MCF 10A (cell line): ENCODE measurements at regions not wholly inside any gene's neighbourhood (a gene's known extent, or its start where the extent isn't known, plus 50 kb on each side); places are given as distances from the start of the nearest gene placed in this dataset.

Source experiments
- BruUV-seq: library from RNA; stranded (reverse); fragments of 400-500 nt; replicated peaks from 2 replicates; lab custom pipeline; 2021; lab: Mats Ljungman, UMichigan
- CTCF ChIA-PET: fragments of 300-600 bp; sonication (Branson Sonifier 250); formaldehyde crosslinking; extraction: SDS; loops from one replicate; lab custom pipeline; 2021; ENCODE audit warnings: antibody characterized with exemption, inconsistent platforms; lab: Yijun Ruan, JAX
- POLR2A ChIA-PET: fragments of 300-600, 350-650 bp; sonication (Branson Sonifier 250); formaldehyde crosslinking; extraction: SDS; loops from one replicate; lab custom pipeline; 2020; ENCODE audit warnings: antibody characterized with exemption, inconsistent platforms; lab: Yijun Ruan, JAX
- DNase-seq: peaks from one replicate; pipeline ENCODE4 v3.0.0-alpha.2; 2018; ENCODE audit not compliant: unreplicated experiment
- H3K27ac Mint-ChIP-seq: one replicate; pipeline ENCODE4 v1.8.0; 2022; ENCODE audit warnings: mild to moderate bottlenecking, low read depth, mixed read lengths; ENCODE audit not compliant: unreplicated experiment
- H3K27me3 Mint-ChIP-seq: one replicate; pipeline ENCODE4 v1.8.0; 2022; ENCODE audit warnings: mixed read lengths; ENCODE audit not compliant: insufficient read depth, unreplicated experiment
- H3K36me3 Mint-ChIP-seq: one replicate; pipeline ENCODE4 v1.8.0; 2022; ENCODE audit warnings: mild to moderate bottlenecking, moderate library complexity, mixed read lengths; ENCODE audit not compliant: insufficient read depth, unreplicated experiment
- H3K4me1 Mint-ChIP-seq: one replicate; pipeline ENCODE4 v1.8.0; 2022; ENCODE audit warnings: mixed read lengths; ENCODE audit not compliant: insufficient read depth, unreplicated experiment
- H3K4me3 Mint-ChIP-seq: one replicate; pipeline ENCODE4 v1.8.0; 2022; ENCODE audit warnings: mild to moderate bottlenecking, moderate library complexity, mixed read lengths; ENCODE audit not compliant: unreplicated experiment
- H3K9me3 Mint-ChIP-seq: one replicate; pipeline ENCODE4 v1.8.0; 2022; ENCODE audit warnings: mixed read lengths; ENCODE audit not compliant: unreplicated experiment
- CTCF ChIP-seq: fragments of 200-600 bp; IDR thresholded peaks from one replicate; pipeline ENCODE4 v1.8.0; 2022; ENCODE audit warnings: antibody characterized with exemption, mild to moderate bottlenecking; ENCODE audit not compliant: unreplicated experiment
- intact Hi-C: fragments of 100-400 bp; cut with micrococcal nuclease; formaldehyde crosslinking; loops from 2 replicates; pipeline ENCODE4 v1.14.1; 2022

- ChIA-PET POLR2A (no interaction called here), CTCF (no interaction called here)
- Mint-ChIP-seq H3K36me3 (no peaks in the 10 kb centered on the region), H3K4me1 (no peaks in the 10 kb centered on the region), H3K27me3 (peaks cover 85% of the 10 kb centered on the region), H3K9me3 (peaks cover 14% of the 10 kb centered on the region), H3K27ac (no peak overlapping the region), H3K4me3 (no peak overlapping the region)
- no peak for DNase-seq
- BruUV-seq: no TSS peak
- intact Hi-C loops: no loop called here
- no peak for TF ChIP-seq CTCF
Observed at GRCh38 chr1:29779146-29779545, 542.8 kb downstream of the PTPRU start.

GRCh38 chr1:29777522-29777921, 541.2 kb downstream of the PTPRU start:
- no peak overlapping the region for H3K4me3 Mint-ChIP-seq
- no TSS peak for BruUV-seq
- POLR2A ChIA-PET: no interaction called here
- H3K27ac Mint-ChIP-seq: no peak overlapping the region
- H3K4me1 Mint-ChIP-seq: no peaks in the 10 kb centered on the region
- H3K9me3 Mint-ChIP-seq: peaks cover 16% of the 10 kb centered on the region
- no peak for TF ChIP-seq CTCF
- intact Hi-C loops: no loop called here
- H3K36me3 Mint-ChIP-seq: no peaks in the 10 kb centered on the region
- CTCF ChIA-PET: no interaction called here
- peaks cover 82% of the 10 kb centered on the region for H3K27me3 Mint-ChIP-seq
- DNase-seq: no peak

- Mint-ChIP-seq H3K36me3 (no peaks in the 10 kb centered on the region), H3K27me3 (peaks cover 60% of the 10 kb centered on the region), H3K9me3 (peaks cover 16% of the 10 kb centered on the region), H3K4me1 (no peaks in the 10 kb centered on the region), H3K27ac (no peak overlapping the region), H3K4me3 (no peak overlapping the region)
- ChIA-PET POLR2A (no interaction called here), CTCF (no interaction called here)
- BruUV-seq: no TSS peak
- no peak for TF ChIP-seq CTCF
- no peak for DNase-seq
- intact Hi-C loops: no loop called here
Observed at GRCh38 chr1:29774355-29774754, 538.0 kb downstream of the PTPRU start.

- intact Hi-C loops: no loop called here
- Mint-ChIP-seq H3K27me3 (peaks cover 60% of the 10 kb centered on the region), H3K4me3 (no peak overlapping the region), H3K27ac (no peak overlapping the region), H3K9me3 (peaks cover 16% of the 10 kb centered on the region), H3K4me1 (no peaks in the 10 kb centered on the region), H3K36me3 (no peaks in the 10 kb centered on the region)
- POLR2A ChIA-PET: no interaction called here
- BruUV-seq: no TSS peak
- TF ChIP-seq CTCF: no peak
- no peak for DNase-seq
- CTCF ChIA-PET: no interaction called here
Observed at GRCh38 chr1:29772584-29773100, 536.3 kb downstream of the PTPRU start.
